Lower lobe of right lung (tissue), 2 donors: ENCODE measurements at regions not wholly inside any gene's neighbourhood (a gene's known extent, or its start where the extent isn't known, plus 50 kb on each side); places are given as distances from the start of the nearest gene placed in this dataset.

Experiments used
- ATAC-seq, 2 donors: fragments of 200-7000 bp; cut with Tn5 transposase; one replicate each; pipeline ENCODE4 v1.9.1; 2020 to 2022; ENCODE audit warnings: mild to moderate bottlenecking in 2 of 2, moderate library complexity in 2 of 2
- DNase-seq: peaks from one replicate; pipeline ENCODE4 v3.0.0-alpha.2; 2020
- H3K27ac ChIP-seq: fragments of 200-600 bp; one replicate; pipeline ENCODE4 v1.8.0; 2022
- H3K27me3 ChIP-seq: fragments of 200-600 bp; one replicate; pipeline ENCODE4 v1.8.0; 2022; ENCODE audit warnings: low read depth
- H3K36me3 ChIP-seq: fragments of 200-600 bp; one replicate; pipeline ENCODE4 v1.8.0; 2022; ENCODE audit warnings: mild to moderate bottlenecking
- H3K4me1 ChIP-seq: fragments of 200-600 bp; one replicate; pipeline ENCODE4 v1.8.0; 2022
- H3K4me3 ChIP-seq: fragments of 200-600 bp; one replicate; pipeline ENCODE4 v1.8.0; 2022; ENCODE audit warnings: mild to moderate bottlenecking
- H3K9me3 ChIP-seq: fragments of 200-600 bp; one replicate; pipeline ENCODE4 v1.8.0; 2022
- CTCF ChIP-seq: fragments of 200-600 bp; IDR thresholded peaks from one replicate; pipeline ENCODE4 v1.8.0; 2022; ENCODE audit warnings: antibody characterized with exemption, mild to moderate bottlenecking
- intact Hi-C: fragments of 100-400 bp; cut with DNase I; formaldehyde crosslinking; loops from one replicate; pipeline ENCODE4 v1.11.0; 2022
- donor health status: DM: no; HTN: yes; CAD: no; lungs with severe emphysema.

GRCh38 chr1:59022799-59023198, 239.0 kb upstream of the JUN start:
- Histone ChIP-seq H3K4me3 (no peak overlapping the region), H3K27me3 (no peaks in the 10 kb centered on the region), H3K36me3 (no peaks in the 10 kb centered on the region), H3K9me3 (no peaks in the 10 kb centered on the region), H3K27ac (no peak overlapping the region), H3K4me1 (peaks cover 31% of the 10 kb centered on the region)
- DNase-seq (no peak), ATAC-seq (no peak)
- no peak for TF ChIP-seq CTCF
- intact Hi-C loops, result no loop called here

- Histone ChIP-seq H3K9me3 (no peaks in the 10 kb centered on the region), H3K27ac (no peak overlapping the region), H3K4me3 (no peak overlapping the region), H3K36me3 (no peaks in the 10 kb centered on the region), H3K4me1 (peaks cover 23% of the 10 kb centered on the region), H3K27me3 (no peaks in the 10 kb centered on the region)
- ATAC-seq (no peak), DNase-seq (no peak)
- intact Hi-C loops, result no loop called here
- no peak for TF ChIP-seq CTCF
These were observed 241.4 kb upstream of the JUN start for GRCh38 chr1:59025201-59025600.

- TF ChIP-seq CTCF, result no peak
- H3K9me3 ChIP-seq, result no peaks in the 10 kb centered on the region
- intact Hi-C loops, result no loop called here
- DNase-seq (no peak), ATAC-seq (peak; percentile 25 to 48)
- H3K4me3 ChIP-seq, result no peak overlapping the region
- H3K36me3 ChIP-seq, result no peaks in the 10 kb centered on the region
- H3K27ac ChIP-seq, result peak overlapping the region; percentile 32
- no peaks in the 10 kb centered on the region for H3K27me3 ChIP-seq
- H3K4me1 ChIP-seq, result peaks cover 15% of the 10 kb centered on the region
These were observed 242.1 kb upstream of the JUN start for GRCh38 chr1:59025898-59026426.

GRCh38 chr1:59026472-59026948, 242.7 kb upstream of the JUN start:
- intact Hi-C loops, result no loop called here
- H3K4me1 ChIP-seq, result peaks cover 15% of the 10 kb centered on the region
- no peaks in the 10 kb centered on the region for H3K27me3 ChIP-seq
- ATAC-seq, result no peak
- H3K36me3 ChIP-seq, result no peaks in the 10 kb centered on the region
- no peak overlapping the region for H3K4me3 ChIP-seq
- H3K27ac ChIP-seq, result peak overlapping the region; percentile 32
- no peak for DNase-seq
- no peak for TF ChIP-seq CTCF
- no peaks in the 10 kb centered on the region for H3K9me3 ChIP-seq

- ATAC-seq (no peak), DNase-seq (no peak)
- Histone ChIP-seq H3K4me1 (peaks cover 15% of the 10 kb centered on the region), H3K4me3 (no peak overlapping the region), H3K27ac (no peak overlapping the region), H3K36me3 (no peaks in the 10 kb centered on the region), H3K9me3 (no peaks in the 10 kb centered on the region), H3K27me3 (no peaks in the 10 kb centered on the region)
- intact Hi-C loops, result no loop called here
- no peak for TF ChIP-seq CTCF
These were observed 243.3 kb upstream of the JUN start for GRCh38 chr1:59027177-59027576.
